Left cardiac atrium (tissue), 4 donors: ENCODE measurements at regions not wholly inside any gene's neighbourhood (a gene's known extent, or its start where the extent isn't known, plus 50 kb on each side); places are given as distances from the start of the nearest gene placed in this dataset.
"Not testable (repeated sequence)": the region's sequence is repeated elsewhere in the genome, so short reads cannot be mapped to it uniquely, and the experiment has no call there.

Experiments used
- ATAC-seq, 2 donors: fragments of 200-7000 bp; cut with Tn5 transposase; one replicate each; pipeline ENCODE4 v1.9.1; 2020; ENCODE audit warnings: mild to moderate bottlenecking in 2 of 2, moderate library complexity in 2 of 2
- DNase-seq: peaks from one replicate; pipeline ENCODE4 v3.0.0-alpha.2; 2020
- intact Hi-C, 2 donors: fragments of 100-400 bp; cut with DNase I; formaldehyde crosslinking; loops; one replicate each; pipeline versions ENCODE4 v1.14.1 to v1.15.1; 2022 to 2023
- donor health status: DM: no; HTN: yes; CAD: no.
- donor health status: DM: no; HTN: yes; CAD: no; lungs with severe emphysema.
- donor health status: DM: yes; HTN: yes; CAD: no.
- donor health status: Dilated cardiomyopathy.

- DNase-seq, intact Hi-C loops: not testable (repeated sequence)
- ATAC-seq: peak in 1 of 2 donors; percentile 58
Observed at GRCh38 chr16:32865284-32865683, 189.3 kb upstream of the TP53TG3 start.

- DNase-seq, ATAC-seq, intact Hi-C loops: not testable (repeated sequence)
Observed at GRCh38 chr16:32861476-32862201, 185.7 kb upstream of the TP53TG3 start.

- intact Hi-C loops, DNase-seq, ATAC-seq: not testable (repeated sequence)
Observed at GRCh38 chr16:32847379-32847778, 171.4 kb upstream of the TP53TG3 start.

- DNase-seq: not testable (repeated sequence)
Observed at GRCh38 chr16:32845572-32845971, 169.6 kb upstream of the TP53TG3 start.

GRCh38 chr16:32842844-32843243, 166.9 kb upstream of the TP53TG3 start:
- DNase-seq, intact Hi-C loops, ATAC-seq: not testable (repeated sequence)

More at GRCh38 chr16:32845572-32845971, 169.6 kb upstream of the TP53TG3 start:
- ATAC-seq, intact Hi-C loops: not testable (repeated sequence)

- DNase-seq, ATAC-seq, intact Hi-C loops: not testable (repeated sequence)
Observed at GRCh38 chr16:32807280-32807679, 131.3 kb upstream of the TP53TG3 start.

- ATAC-seq, DNase-seq, intact Hi-C loops: not testable (repeated sequence)
Observed at GRCh38 chr16:32805639-32806038, 129.7 kb upstream of the TP53TG3 start.
